PC-9 (cell line): ENCODE measurements at regions not wholly inside any gene's neighbourhood (a gene's known extent, or its start where the extent isn't known, plus 50 kb on each side); places are given as distances from the start of the nearest gene placed in this dataset.

Source experiments
- CTCF ChIP-seq: fragments of 200-600 bp; sonication (generic); conservative IDR thresholded peaks from 2 replicates; pipeline ENCODE4 v1.6.1; 2017; ENCODE audit warnings: mixed run types, antibody characterized with exemption, mild to moderate bottlenecking, moderate library complexity
- EZH2 ChIP-seq: fragments of 200-600 bp; sonication (generic); IDR thresholded peaks from 2 replicates; pipeline ENCODE4 v1.8.0; 2017; ENCODE audit warnings: antibody characterized with exemption, low read depth

- TF ChIP-seq CTCF (no peak), EZH2 (no peak)
These were observed 193.2 kb downstream of the LNPK start for GRCh38 chr2:175808858-175809257.
